Uterus (tissue), 2 donors: ENCODE measurements at regions not wholly inside any gene's neighbourhood (a gene's known extent, or its start where the extent isn't known, plus 50 kb on each side); places are given as distances from the start of the nearest gene placed in this dataset.

Experiments used
- CTCF ChIP-seq, 4 experiments: fragments of 200-600 bp in 2 of 4; fragments of 450-650 bp in 2 of 4; sonication (generic) in 2 of 4; IDR thresholded peaks; one replicate each; pipeline ENCODE4 v1.5.1; 2016 to 2019; ENCODE audit warnings: antibody characterized with exemption in 4 of 4, mild to moderate bottlenecking in 2 of 4, moderate library complexity in 1 of 4
- POLR2A ChIP-seq, 2 donors: fragments of 450-650 bp; IDR thresholded peaks; one replicate each; pipeline ENCODE4 v1.6.1; 2016; ENCODE audit warnings: antibody characterized with exemption in 2 of 2, mild to moderate bottlenecking in 1 of 2, moderate library complexity in 1 of 2

DNA sequence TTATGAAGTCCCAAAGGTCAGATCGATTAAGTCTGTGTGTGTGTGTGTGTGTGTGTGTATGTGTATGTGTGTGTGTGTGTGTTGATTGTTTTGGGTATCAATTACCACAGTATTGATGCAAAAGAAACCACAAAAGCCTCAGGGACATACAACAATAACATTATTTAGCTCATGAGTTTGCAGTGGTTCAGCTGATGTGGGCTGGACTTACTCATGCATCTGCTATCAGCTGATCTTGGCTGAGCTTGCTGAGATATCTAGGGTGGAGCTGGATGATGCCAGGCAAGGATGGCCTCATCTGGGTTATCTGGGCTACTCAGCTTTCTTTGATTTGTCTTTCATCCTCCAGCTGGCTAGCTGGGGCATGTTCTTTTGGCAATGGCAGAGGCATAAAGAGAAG, 82.4 kb upstream of the PRR23C start:
- TF ChIP-seq POLR2A (IDR thresholded peaks at IDR 0.05): no peak
- TF ChIP-seq CTCF (IDR thresholded peaks at IDR 0.05): no peak
